H1 (cell line): ENCODE measurements at regions not wholly inside any gene's neighbourhood (a gene's known extent, or its start where the extent isn't known, plus 50 kb on each side); places are given as distances from the start of the nearest gene placed in this dataset.

ENCODE experiments used
- ASH2L ChIP-seq: fragments of 200-600, 300-600 bp; sonication (generic); IDR thresholded peaks from one replicate; pipeline ENCODE4 v1.7.1; 2017; ENCODE audit warnings: low read length
- CTBP2 ChIP-seq: IDR thresholded peaks from 2 replicates; pipeline ENCODE4 v1.7.0; 2011; ENCODE audit warnings: borderline replicate concordance, mild to moderate bottlenecking, moderate library complexity, mixed read lengths, low read length; ENCODE audit not compliant: insufficient read depth, insufficient read length

GRCh38 chr5:53403291-53403690, 77.1 kb upstream of the FST start (continued):
- TF ChIP-seq CTBP2 (no peak), ASH2L (no peak)
